RWPE2 (cell line): ENCODE measurements at regions not wholly inside any gene's neighbourhood (a gene's known extent, or its start where the extent isn't known, plus 50 kb on each side); places are given as distances from the start of the nearest gene placed in this dataset.

Experiments
- ATAC-seq: fragments of 200-7000 bp; cut with Tn5 transposase; 3 replicates; pipeline ENCODE4 v1.9.1; 2021; ENCODE audit warnings: low read depth
- DNase-seq: peaks from one replicate; pipeline ENCODE4 v3.0.0-alpha.2; 2020; ENCODE audit warnings: low spot score
- H3K27ac ChIP-seq: fragments of 450-650 bp; 2 replicates; pipeline ENCODE4 v1.5.1; 2017; ENCODE audit warnings: mild to moderate bottlenecking; ENCODE audit not compliant: poor library complexity, severe bottlenecking
- H3K27me3 ChIP-seq: fragments of 250-450 bp; sonication (Bioruptor Pico); 2 replicates; pipeline ENCODE4 v1.5.1; 2021; ENCODE audit warnings: mild to moderate bottlenecking, moderate library complexity; ENCODE audit not compliant: insufficient read depth, poor library complexity, severe bottlenecking
- H3K36me3 ChIP-seq: fragments of 250-450 bp; sonication (Bioruptor Pico); 2 replicates; pipeline ENCODE4 v1.5.1; 2020; ENCODE audit warnings: low read depth, mild to moderate bottlenecking, moderate library complexity
- H3K4me1 ChIP-seq: fragments of 250-450 bp; sonication (Bioruptor Pico); 2 replicates; pipeline ENCODE4 v1.5.1; 2021; ENCODE audit warnings: mild to moderate bottlenecking, moderate library complexity; ENCODE audit not compliant: insufficient read depth, poor library complexity, severe bottlenecking
- H3K4me3 ChIP-seq: fragments of 250-450 bp; sonication (Bioruptor Pico); 2 replicates; pipeline ENCODE4 v1.5.1; 2021; ENCODE audit warnings: mild to moderate bottlenecking, moderate library complexity; ENCODE audit not compliant: severe bottlenecking
- H3K9me3 ChIP-seq: fragments of 250-450 bp; sonication (Bioruptor Pico); 2 replicates; pipeline ENCODE4 v1.5.1; 2021; ENCODE audit warnings: mild to moderate bottlenecking, moderate library complexity; ENCODE audit not compliant: severe bottlenecking
- CTCF ChIP-seq: fragments of 450-650 bp; IDR thresholded peaks from one replicate; pipeline ENCODE4 v1.5.1; 2017; ENCODE audit warnings: mild to moderate bottlenecking, moderate library complexity; ENCODE audit not compliant: poor library complexity, severe bottlenecking

GRCh38 chr7:17677408-17677807 is 262.9 kb downstream of the SNX13 start:
- Histone ChIP-seq H3K27me3 (no peaks in the 10 kb centered on the region), H3K36me3 (no peaks in the 10 kb centered on the region), H3K27ac (peak overlapping the region; percentile 96), H3K4me1 (peaks cover 55% of the 10 kb centered on the region), H3K9me3 (no peaks in the 10 kb centered on the region), H3K4me3 (no peak overlapping the region)
- ATAC-seq (peak; percentile 47; the same call in 2 of the 3 replicates), DNase-seq (no peak)
- no peak for TF ChIP-seq CTCF

DNA sequence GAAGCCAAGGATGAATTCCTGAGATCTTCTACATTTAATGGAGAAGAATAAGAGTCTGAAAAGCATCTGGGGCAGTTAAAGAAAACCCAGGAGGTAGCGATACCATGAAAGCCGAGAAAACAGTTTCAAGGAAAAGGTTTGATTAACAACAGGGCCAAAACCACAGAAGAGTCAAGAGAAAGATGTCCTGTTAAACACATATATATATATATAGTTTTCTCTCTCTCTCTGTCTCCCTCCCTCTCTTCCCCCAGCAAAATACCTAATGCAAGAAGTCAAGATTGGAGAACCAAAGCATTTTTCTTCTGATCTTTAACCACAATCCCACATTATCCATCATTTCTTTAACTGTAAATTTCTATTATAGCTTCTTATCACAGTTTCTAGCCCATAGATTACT is 261.4 kb downstream of the SNX13 start:
- DNase-seq (no peak), ATAC-seq (no peak)
- Histone ChIP-seq H3K27me3 (no peaks in the 10 kb centered on the region), H3K4me1 (peaks cover 57% of the 10 kb centered on the region), H3K27ac (peak overlapping the region; percentile 96), H3K9me3 (no peaks in the 10 kb centered on the region), H3K4me3 (no peak overlapping the region), H3K36me3 (no peaks in the 10 kb centered on the region)
- TF ChIP-seq CTCF, result no peak

GRCh38 chr7:17679458-17679857 is 260.8 kb downstream of the SNX13 start:
- DNase-seq (no peak), ATAC-seq (no peak)
- H3K36me3 ChIP-seq, result no peaks in the 10 kb centered on the region
- H3K9me3 ChIP-seq, result no peaks in the 10 kb centered on the region
- peak overlapping the region; percentile 96 for H3K27ac ChIP-seq
- no peaks in the 10 kb centered on the region for H3K27me3 ChIP-seq
- no peak for TF ChIP-seq CTCF
- peaks cover 51% of the 10 kb centered on the region for H3K4me1 ChIP-seq
- H3K4me3 ChIP-seq, result no peak overlapping the region

GRCh38 chr7:17680026-17680425 is 260.3 kb downstream of the SNX13 start:
- Histone ChIP-seq H3K27ac (peak overlapping the region; percentile 96), H3K36me3 (no peaks in the 10 kb centered on the region), H3K4me1 (peaks cover 45% of the 10 kb centered on the region), H3K27me3 (no peaks in the 10 kb centered on the region), H3K4me3 (no peak overlapping the region), H3K9me3 (no peaks in the 10 kb centered on the region)
- DNase-seq (no peak), ATAC-seq (peak; percentile 81)
- no peak for TF ChIP-seq CTCF

- no peak overlapping the region for H3K4me3 ChIP-seq
- no peak for DNase-seq
- peak; percentile 78 for TF ChIP-seq CTCF
- H3K36me3 ChIP-seq, result no peaks in the 10 kb centered on the region
- H3K9me3 ChIP-seq, result no peaks in the 10 kb centered on the region
- ATAC-seq, result no peak
- no peaks in the 10 kb centered on the region for H3K27me3 ChIP-seq
- H3K4me1 ChIP-seq, result peaks cover 42% of the 10 kb centered on the region
- H3K27ac ChIP-seq, result peak overlapping the region; percentile 96
Measured at GRCh38 chr7:17680943-17681351, 259.3 kb downstream of the SNX13 start.
